ENCODE measurements at regions not wholly inside any gene's neighbourhood (a gene's known extent, or its start where the extent isn't known, plus 50 kb on each side); places are given as distances from the start of the nearest gene placed in this dataset.

GRCh38 chr5:35313291-35313690, 83.0 kb upstream of the PRLR start:
- TF ChIP-seq CTCF (IDR thresholded peaks at IDR 0.05 in 8 of 11, conservative IDR thresholded peaks at IDR 0.05 in 3 of 11), result no peak
- TF ChIP-seq POLR2A (IDR thresholded peaks at IDR 0.05), result no peak
- no peak for TF ChIP-seq POLR2AphosphoS5 (IDR thresholded peaks at IDR 0.05)

Data from spleen (tissue), 7 donors.